22Rv1 (cell line): ENCODE measurements at regions not wholly inside any gene's neighbourhood (a gene's known extent, or its start where the extent isn't known, plus 50 kb on each side); places are given as distances from the start of the nearest gene placed in this dataset.

Source experiments
- H3K27ac ChIP-seq: fragments of 450-650 bp; 2 replicates; pipeline ENCODE4 v1.5.1; 2017
- ZFX ChIP-seq: fragments of 450-650 bp; IDR thresholded peaks from 2 replicates; pipeline ENCODE4 v1.6.1; 2017; ENCODE audit warnings: antibody characterized with exemption, borderline replicate concordance
- TF ChIP-seq, protein P1 (sequence below): fragments of 450-650 bp; IDR thresholded peaks from 2 replicates; pipeline ENCODE4 v1.5.1; 2017; ENCODE audit warnings: mild to moderate bottlenecking

DNA sequence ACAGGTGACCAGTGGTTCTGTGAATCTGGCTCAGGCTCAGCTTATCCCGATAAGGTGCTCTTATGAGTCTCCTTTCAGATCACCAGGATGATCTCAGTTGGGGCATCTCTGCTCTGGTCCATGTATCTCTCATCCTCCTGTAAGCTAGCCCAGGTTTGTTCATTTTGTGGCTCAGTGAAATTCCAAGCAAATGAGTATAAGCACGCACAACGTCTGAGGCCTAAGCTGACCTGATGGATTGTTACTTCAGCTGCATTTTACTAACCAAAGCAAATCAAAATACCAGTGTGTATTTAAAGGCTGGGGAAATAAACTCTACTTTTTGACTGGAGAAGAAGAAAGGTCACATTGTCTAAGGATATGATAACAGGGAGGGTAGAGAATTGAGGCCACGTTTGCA is 551.0 kb upstream of the BTBD3 start:
- TF ChIP-seq, protein P1, sequence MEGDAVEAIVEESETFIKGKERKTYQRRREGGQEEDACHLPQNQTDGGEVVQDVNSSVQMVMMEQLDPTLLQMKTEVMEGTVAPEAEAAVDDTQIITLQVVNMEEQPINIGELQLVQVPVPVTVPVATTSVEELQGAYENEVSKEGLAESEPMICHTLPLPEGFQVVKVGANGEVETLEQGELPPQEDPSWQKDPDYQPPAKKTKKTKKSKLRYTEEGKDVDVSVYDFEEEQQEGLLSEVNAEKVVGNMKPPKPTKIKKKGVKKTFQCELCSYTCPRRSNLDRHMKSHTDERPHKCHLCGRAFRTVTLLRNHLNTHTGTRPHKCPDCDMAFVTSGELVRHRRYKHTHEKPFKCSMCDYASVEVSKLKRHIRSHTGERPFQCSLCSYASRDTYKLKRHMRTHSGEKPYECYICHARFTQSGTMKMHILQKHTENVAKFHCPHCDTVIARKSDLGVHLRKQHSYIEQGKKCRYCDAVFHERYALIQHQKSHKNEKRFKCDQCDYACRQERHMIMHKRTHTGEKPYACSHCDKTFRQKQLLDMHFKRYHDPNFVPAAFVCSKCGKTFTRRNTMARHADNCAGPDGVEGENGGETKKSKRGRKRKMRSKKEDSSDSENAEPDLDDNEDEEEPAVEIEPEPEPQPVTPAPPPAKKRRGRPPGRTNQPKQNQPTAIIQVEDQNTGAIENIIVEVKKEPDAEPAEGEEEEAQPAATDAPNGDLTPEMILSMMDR = no peak
- no peak for TF ChIP-seq ZFX
- no peak overlapping the region for H3K27ac ChIP-seq

DNA sequence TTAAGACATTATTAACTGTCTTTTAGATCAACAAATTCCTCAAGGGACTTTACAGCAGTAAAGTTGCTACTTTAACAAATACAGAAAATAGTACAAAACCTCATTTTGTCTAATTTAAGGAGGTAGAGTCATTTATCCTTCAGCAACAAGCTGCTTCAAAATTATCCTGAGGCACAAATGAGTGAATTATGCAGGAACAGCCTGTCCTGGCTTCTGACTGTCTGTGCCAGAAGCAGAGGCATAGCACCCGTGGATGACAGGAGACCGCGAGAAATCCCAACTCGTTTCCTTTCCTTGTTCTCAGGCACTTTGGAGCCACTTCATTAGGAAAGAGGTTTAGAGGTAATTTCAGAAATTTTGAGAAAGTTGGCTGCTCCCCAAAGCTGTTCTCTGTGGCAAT is 549.2 kb upstream of the BTBD3 start:
- TF ChIP-seq ZFX = no peak
- TF ChIP-seq, protein P1 = no peak
- no peak overlapping the region for H3K27ac ChIP-seq

DNA sequence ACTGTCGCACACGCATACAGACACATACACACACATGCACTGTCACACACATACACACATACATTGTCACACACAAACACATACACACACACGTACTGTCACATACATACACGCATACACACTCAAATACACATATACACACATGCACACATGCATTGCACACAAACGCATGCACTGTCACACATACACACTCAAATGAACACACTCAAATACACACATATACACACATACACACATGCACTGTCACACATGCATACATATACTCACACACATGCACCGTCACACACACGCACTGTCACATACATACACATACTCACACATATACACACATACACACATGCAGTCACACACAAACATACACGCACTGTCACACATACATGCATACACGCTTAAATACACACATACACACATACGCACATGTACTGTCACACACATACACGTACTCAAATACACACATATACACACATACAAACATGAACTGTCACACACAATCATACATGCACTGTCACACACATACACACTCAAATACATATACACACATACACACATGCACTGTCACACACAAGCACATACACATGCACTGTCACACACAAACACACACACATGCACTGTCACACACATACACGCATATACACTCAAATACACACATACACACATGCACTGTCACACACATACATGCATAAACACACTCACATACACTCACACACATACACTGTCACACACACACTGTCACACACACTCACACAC is 548.6 kb upstream of the BTBD3 start:
- H3K27ac ChIP-seq = no peak overlapping the region
- TF ChIP-seq, protein P1 = no peak
- no peak for TF ChIP-seq ZFX

- TF ChIP-seq ZFX = no peak
- TF ChIP-seq, protein P1 = no peak
- H3K27ac ChIP-seq = no peak overlapping the region
These were observed 545.9 kb upstream of the BTBD3 start for GRCh38 chr20:11371831-11372230.

DNA sequence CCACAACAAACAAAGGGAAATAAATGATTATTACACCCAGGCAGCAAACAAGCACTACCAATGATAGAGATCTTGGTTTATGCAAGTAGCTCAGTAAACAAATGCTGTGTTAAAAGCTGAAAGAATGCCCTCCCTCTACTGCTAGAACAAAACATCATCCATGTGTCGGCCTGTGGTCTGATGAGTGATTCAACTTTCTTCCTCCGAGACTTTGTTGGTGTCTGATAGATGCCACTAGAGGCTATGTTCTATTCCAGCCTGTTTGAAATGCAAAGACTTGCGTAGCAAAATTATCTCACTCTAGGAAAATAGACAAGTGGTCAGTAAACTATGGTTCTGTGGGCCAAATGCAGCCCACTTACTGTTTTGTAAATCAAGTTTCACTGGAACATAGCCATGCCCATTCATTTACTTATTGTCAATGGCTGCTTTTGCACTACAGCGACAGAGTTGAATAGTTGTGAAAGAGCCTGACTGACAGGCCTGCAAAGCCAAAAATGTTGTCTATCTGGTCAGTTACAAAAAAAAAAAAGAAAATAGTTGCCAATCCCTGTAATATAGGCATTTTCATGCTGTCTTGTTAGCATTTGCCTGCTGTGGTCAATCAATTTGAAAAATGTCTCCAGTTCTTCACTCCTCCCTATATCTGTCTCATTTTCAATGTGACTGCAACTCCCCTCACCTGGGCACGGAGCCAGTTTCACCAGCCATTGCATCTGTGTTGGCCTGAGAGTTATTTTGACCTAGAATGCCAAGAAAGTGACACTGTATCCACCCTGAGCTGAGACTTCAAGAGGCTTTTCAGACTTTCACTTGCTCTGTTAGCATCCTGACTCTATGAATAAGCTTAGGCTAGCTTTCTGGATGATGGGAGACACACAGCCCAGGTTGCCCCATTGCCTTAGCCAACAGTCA is 544.6 kb upstream of the BTBD3 start:
- TF ChIP-seq, protein P1 = no peak
- no peak for TF ChIP-seq ZFX
- H3K27ac ChIP-seq = no peak overlapping the region

GRCh38 chr20:11375335-11375734 is 542.4 kb upstream of the BTBD3 start:
- TF ChIP-seq, protein P1 = no peak
- H3K27ac ChIP-seq = no peak overlapping the region

DNA sequence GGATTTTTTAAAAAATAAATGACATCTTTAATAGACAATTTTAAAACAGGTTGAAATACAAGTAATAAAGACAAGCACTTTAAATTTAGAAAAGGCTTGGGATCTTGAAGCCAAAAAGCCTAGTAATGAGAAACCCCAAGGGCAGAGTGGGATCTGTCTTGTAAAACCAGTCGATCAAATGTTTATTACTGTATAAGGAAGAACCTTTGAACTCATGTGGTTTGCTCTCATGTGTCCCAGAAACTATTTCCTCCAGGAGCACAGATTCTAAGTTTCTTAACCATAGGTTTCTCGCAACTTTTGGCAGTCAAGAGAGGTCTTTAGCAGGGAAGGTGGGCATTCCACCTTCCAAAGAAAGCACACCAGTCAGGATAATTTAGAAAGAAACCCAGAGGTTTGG is 541.7 kb upstream of the BTBD3 start:
- no peak for TF ChIP-seq ZFX
- TF ChIP-seq, protein P1 = no peak
- H3K27ac ChIP-seq = no peak overlapping the region
